Upper lobe of left lung (tissue), 4 donors: ENCODE measurements at regions not wholly inside any gene's neighbourhood (a gene's known extent, or its start where the extent isn't known, plus 50 kb on each side); places are given as distances from the start of the nearest gene placed in this dataset.

Experiments used
- EP300 ChIP-seq, 4 donors: sonication (generic); formaldehyde crosslinking; IDR thresholded peaks; one replicate each; pipeline ENCODE4 v1.5.1; 2017; ENCODE audit warnings: antibody characterized with exemption in 4 of 4, control low read depth in 2 of 4
- POLR2A ChIP-seq, 4 donors: fragments of 450-650 bp; IDR thresholded peaks; one replicate each; pipeline ENCODE4 v1.5.1; 2016 to 2017; ENCODE audit warnings: antibody characterized with exemption in 4 of 4, mild to moderate bottlenecking in 2 of 4
- POLR2AphosphoS5 ChIP-seq, 2 donors: sonication (generic); formaldehyde crosslinking; IDR thresholded peaks; one replicate each; pipeline ENCODE4 v1.5.1; 2017; ENCODE audit warnings: antibody characterized with exemption in 2 of 2
- TF ChIP-seq, protein P1 (sequence below), 6 experiments: fragments of 450-650 bp in 4 of 6; fragments of 200-600 bp in 2 of 6; sonication (generic) in 2 of 6; IDR thresholded peaks; one replicate each; pipeline ENCODE4 v1.5.1; 2016 to 2019; ENCODE audit warnings: antibody characterized with exemption in 6 of 6

DNA sequence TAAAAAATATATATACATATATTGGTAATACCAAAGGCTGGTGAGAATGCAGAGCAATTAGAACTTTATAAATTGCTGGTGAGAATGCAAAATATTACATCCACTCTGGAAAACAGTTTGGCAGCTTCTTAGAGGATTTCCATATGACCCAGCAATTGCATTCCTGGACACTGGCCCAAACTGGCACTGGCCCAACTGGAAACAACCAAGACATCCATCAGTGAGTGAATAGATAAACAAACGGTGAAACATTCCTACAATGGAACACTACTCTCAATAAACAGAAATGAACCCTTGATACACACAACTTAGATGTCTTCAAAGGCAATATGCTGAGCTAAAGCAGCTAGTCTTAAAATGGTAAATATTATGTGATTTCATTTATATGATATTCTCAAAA is 524.2 kb downstream of the IQCM start:
- TF ChIP-seq, protein P1, sequence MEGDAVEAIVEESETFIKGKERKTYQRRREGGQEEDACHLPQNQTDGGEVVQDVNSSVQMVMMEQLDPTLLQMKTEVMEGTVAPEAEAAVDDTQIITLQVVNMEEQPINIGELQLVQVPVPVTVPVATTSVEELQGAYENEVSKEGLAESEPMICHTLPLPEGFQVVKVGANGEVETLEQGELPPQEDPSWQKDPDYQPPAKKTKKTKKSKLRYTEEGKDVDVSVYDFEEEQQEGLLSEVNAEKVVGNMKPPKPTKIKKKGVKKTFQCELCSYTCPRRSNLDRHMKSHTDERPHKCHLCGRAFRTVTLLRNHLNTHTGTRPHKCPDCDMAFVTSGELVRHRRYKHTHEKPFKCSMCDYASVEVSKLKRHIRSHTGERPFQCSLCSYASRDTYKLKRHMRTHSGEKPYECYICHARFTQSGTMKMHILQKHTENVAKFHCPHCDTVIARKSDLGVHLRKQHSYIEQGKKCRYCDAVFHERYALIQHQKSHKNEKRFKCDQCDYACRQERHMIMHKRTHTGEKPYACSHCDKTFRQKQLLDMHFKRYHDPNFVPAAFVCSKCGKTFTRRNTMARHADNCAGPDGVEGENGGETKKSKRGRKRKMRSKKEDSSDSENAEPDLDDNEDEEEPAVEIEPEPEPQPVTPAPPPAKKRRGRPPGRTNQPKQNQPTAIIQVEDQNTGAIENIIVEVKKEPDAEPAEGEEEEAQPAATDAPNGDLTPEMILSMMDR (IDR thresholded peaks at IDR 0.05), result no peak
- TF ChIP-seq POLR2A (IDR thresholded peaks at IDR 0.05) (no peak), POLR2AphosphoS5 (IDR thresholded peaks at IDR 0.05) (no peak), EP300 (IDR thresholded peaks at IDR 0.05) (no peak)
